Heart left ventricle (tissue), 13 donors: ENCODE measurements at regions not wholly inside any gene's neighbourhood (a gene's known extent, or its start where the extent isn't known, plus 50 kb on each side); places are given as distances from the start of the nearest gene placed in this dataset.

Source experiments
- POLR2A ChIP-seq, 2 donors: fragments of 450-650 bp; IDR thresholded peaks; one replicate each; pipeline ENCODE4 v1.6.1; 2017; ENCODE audit warnings: antibody characterized with exemption in 2 of 2, mild to moderate bottlenecking in 2 of 2, moderate library complexity in 2 of 2
- TF ChIP-seq, protein P1 (sequence below), 12 donors: fragments of 200-600 bp; sonication (generic) in 4 of 12; IDR thresholded peaks; one replicate each; pipeline versions ENCODE4 v1.5.0 to v1.8.0; 2018 to 2022; ENCODE audit warnings: antibody characterized with exemption in 12 of 12, mild to moderate bottlenecking in 5 of 12
- donor health status: ischemic (EF 13 %, LVEDD 7.1; RV severe dilation, severe dysfunction).
- donor health status: DM: no; HTN: yes; CAD: no.
- donor health status: DM: no; HTN: no; CAD: no.
- donor health status: ischemic (EF 25% LVEDD 6.9; RV normal size, moderate dysfunction).
- donor health status: ischemic (EF 25% LVEDD 5.7; RV mildly dilated, moderate dysfunction).
- donor health status: ischemic (EF 35%, LVEDD 5.7; RV mildly dilated, moderate dysfunction).
- donor health status: nonischemic (EF 11% LVEDD 7.7; RV severe dilation, severe dysfunction).
- donor health status: DM: yes; HTN: yes; CAD: no.
- donor health status: PGD.
- donor health status: ischemic (EF 29% LVEDD 5.4; RV normal size, mild dysfunction).
- donor health status: nonischemic (EF 23%, LVEDD 6.1; RV moderate dilation, normal function).

DNA sequence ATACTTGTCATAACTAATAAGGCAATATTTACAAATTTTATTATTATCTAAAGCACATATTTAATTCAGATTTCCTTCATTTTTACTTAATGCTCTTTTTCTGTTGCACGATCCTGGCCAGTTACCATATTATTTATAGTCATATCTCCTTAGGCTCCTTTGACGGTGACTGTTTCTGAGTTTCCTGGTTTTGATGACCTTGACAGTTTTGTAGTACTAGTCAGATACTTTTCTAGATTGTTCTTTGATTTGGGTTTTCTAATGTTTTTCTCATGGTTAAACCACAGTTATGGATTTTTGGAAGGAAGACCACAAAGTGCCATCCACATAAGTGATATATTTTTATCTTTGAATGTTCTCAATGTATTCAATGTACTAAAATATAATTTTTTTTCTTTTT, 171.0 kb upstream of the NANOGP8 start:
- TF ChIP-seq, protein P1, sequence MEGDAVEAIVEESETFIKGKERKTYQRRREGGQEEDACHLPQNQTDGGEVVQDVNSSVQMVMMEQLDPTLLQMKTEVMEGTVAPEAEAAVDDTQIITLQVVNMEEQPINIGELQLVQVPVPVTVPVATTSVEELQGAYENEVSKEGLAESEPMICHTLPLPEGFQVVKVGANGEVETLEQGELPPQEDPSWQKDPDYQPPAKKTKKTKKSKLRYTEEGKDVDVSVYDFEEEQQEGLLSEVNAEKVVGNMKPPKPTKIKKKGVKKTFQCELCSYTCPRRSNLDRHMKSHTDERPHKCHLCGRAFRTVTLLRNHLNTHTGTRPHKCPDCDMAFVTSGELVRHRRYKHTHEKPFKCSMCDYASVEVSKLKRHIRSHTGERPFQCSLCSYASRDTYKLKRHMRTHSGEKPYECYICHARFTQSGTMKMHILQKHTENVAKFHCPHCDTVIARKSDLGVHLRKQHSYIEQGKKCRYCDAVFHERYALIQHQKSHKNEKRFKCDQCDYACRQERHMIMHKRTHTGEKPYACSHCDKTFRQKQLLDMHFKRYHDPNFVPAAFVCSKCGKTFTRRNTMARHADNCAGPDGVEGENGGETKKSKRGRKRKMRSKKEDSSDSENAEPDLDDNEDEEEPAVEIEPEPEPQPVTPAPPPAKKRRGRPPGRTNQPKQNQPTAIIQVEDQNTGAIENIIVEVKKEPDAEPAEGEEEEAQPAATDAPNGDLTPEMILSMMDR (IDR thresholded peaks at IDR 0.05), result no peak
- TF ChIP-seq POLR2A (IDR thresholded peaks at IDR 0.05), result no peak
